ENCODE measurements at regions not wholly inside any gene's neighbourhood (a gene's known extent, or its start where the extent isn't known, plus 50 kb on each side); places are given as distances from the start of the nearest gene placed in this dataset.

DNA sequence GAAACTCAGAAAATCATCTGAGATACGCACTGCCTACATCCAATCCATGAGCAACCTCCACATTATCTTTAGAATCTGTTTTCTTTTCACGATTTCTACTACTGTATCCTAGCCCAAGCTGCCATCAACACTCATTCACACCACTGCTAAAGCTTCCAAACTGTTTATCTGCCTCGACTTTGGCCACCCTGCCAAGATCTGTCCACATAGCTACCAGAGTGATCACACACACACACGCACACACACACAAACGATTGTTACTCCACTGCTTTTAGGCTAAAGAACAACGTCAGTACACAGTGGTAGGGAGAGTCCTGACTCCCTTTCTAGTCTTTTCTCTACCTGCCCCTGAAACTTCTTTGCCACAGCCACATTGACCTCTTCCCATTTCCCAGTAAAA, 142.0 kb downstream of the CCDC71L start:
- H3K4me3 ChIP-seq (ENCODE audit: low read length), result no peak overlapping the region
- no peak overlapping the region for H3K27ac ChIP-seq (ENCODE audit: low read length)
- no peaks in the 10 kb centered on the region for H3K4me1 ChIP-seq (ENCODE audit: control insufficient read depth, insufficient read depth, low read length)
- no peaks in the 10 kb centered on the region for H3K36me3 ChIP-seq (ENCODE audit: control insufficient read depth, insufficient read depth, low read length)
- TF ChIP-seq, protein P1, sequence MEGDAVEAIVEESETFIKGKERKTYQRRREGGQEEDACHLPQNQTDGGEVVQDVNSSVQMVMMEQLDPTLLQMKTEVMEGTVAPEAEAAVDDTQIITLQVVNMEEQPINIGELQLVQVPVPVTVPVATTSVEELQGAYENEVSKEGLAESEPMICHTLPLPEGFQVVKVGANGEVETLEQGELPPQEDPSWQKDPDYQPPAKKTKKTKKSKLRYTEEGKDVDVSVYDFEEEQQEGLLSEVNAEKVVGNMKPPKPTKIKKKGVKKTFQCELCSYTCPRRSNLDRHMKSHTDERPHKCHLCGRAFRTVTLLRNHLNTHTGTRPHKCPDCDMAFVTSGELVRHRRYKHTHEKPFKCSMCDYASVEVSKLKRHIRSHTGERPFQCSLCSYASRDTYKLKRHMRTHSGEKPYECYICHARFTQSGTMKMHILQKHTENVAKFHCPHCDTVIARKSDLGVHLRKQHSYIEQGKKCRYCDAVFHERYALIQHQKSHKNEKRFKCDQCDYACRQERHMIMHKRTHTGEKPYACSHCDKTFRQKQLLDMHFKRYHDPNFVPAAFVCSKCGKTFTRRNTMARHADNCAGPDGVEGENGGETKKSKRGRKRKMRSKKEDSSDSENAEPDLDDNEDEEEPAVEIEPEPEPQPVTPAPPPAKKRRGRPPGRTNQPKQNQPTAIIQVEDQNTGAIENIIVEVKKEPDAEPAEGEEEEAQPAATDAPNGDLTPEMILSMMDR (IDR thresholded peaks at IDR 0.05), result no peak
- no peak overlapping the region for H3K4me3 Mint-ChIP-seq
- H3K4me1 Mint-ChIP-seq, result no peaks in the 10 kb centered on the region
- no peaks in the 10 kb centered on the region for H3K27me3 ChIP-seq (ENCODE audit: control insufficient read depth, insufficient read depth, low read length)
- no peak overlapping the region for H3K27ac Mint-ChIP-seq
- 83% methylated on average over 6 of the region's 6 CpGs for WGBS (ENCODE audit: insufficient coverage)
- no peak for DNase-seq
- H3K27me3 Mint-ChIP-seq (ENCODE audit: low read depth in 2 of 2), result peaks cover 13 to 25% of the 10 kb centered on the region in 2 donors
- no peak for ATAC-seq
- intact Hi-C loops (cut with micrococcal nuclease), result no loop called here
- H3K9me3 ChIP-seq (ENCODE audit: control insufficient read depth, insufficient read depth, low read length), result no peaks in the 10 kb centered on the region
- no peaks in the 10 kb centered on the region for H3K36me3 Mint-ChIP-seq
- no peaks in the 10 kb centered on the region for H3K9me3 Mint-ChIP-seq

DNA sequence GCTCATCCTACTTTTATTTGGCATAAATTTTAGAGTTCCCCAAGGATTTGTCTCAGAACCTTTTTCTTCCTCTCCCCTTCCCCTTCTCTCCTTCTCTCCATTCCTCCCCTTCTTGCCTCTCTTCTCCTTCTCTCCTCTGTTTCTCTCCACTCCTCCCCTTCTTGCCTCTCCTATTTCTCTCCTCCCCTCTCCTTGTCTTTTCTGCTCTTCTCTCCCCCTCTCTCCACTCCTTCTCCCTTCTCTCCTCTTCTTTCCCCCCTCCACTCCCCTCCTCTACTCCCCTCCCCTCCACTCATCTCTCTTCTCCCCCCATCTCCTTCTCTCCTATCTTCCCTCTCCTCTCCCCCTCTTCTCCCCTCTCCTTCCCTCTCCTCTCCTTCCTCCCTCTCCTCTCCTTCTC, 142.7 kb downstream of the CCDC71L start:
- H3K4me3 Mint-ChIP-seq, result no peak overlapping the region

DNA sequence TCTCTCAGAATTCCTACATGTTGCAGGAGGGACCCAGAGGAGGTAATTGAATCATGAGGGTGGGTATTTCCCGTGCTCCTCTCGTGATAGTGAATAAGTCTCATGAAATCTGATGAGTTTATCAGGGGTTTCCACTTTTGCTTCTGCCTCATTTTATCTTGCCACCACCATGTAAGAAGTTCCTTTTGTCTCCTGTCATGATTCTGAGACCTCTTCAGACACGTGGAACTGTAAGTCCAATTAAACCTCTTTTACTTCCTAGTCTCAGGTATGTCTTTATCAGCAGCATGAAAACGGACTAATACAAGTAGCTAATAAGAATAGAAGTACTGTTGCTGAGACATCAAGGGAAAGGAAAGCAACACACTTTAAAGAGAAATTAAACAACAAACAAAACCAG, 143.4 kb downstream of the CCDC71L start:
- no peaks in the 10 kb centered on the region for H3K27me3 ChIP-seq (ENCODE audit: control insufficient read depth, insufficient read depth, low read length)
- 89% methylated on average over 3 of the region's 4 CpGs for WGBS (ENCODE audit: insufficient coverage)
- TF ChIP-seq, protein P1 (IDR thresholded peaks at IDR 0.05), result no peak
- no peaks in the 10 kb centered on the region for H3K4me1 ChIP-seq (ENCODE audit: control insufficient read depth, insufficient read depth, low read length)
- no peaks in the 10 kb centered on the region for H3K36me3 ChIP-seq (ENCODE audit: control insufficient read depth, insufficient read depth, low read length)
- no peaks in the 10 kb centered on the region for H3K9me3 ChIP-seq (ENCODE audit: control insufficient read depth, insufficient read depth, low read length)
- no peak for DNase-seq
- Mint-ChIP-seq H3K4me1 (no peaks in the 10 kb centered on the region), H3K9me3 (no peaks in the 10 kb centered on the region), H3K27me3 (ENCODE audit: low read depth in 2 of 2) (peaks cover 11 to 27% of the 10 kb centered on the region in 2 donors), H3K27ac (no peak overlapping the region), H3K4me3 (no peak overlapping the region), H3K36me3 (no peaks in the 10 kb centered on the region)
- no peak overlapping the region for H3K27ac ChIP-seq (ENCODE audit: low read length)
- intact Hi-C loops (cut with micrococcal nuclease), result no loop called here
- H3K4me3 ChIP-seq (ENCODE audit: low read length), result no peak overlapping the region
- ATAC-seq, result no peak

More for the DNA sequence above, 142.7 kb downstream of the CCDC71L start:
- Mint-ChIP-seq H3K27ac (no peak overlapping the region), H3K27me3 (ENCODE audit: low read depth in 2 of 2) (peaks cover 11 to 25% of the 10 kb centered on the region in 2 donors), H3K9me3 (no peaks in the 10 kb centered on the region), H3K36me3 (no peaks in the 10 kb centered on the region), H3K4me1 (no peaks in the 10 kb centered on the region)
- DNase-seq, result no peak
- Histone ChIP-seq H3K27ac (ENCODE audit: low read length) (no peak overlapping the region), H3K4me1 (ENCODE audit: control insufficient read depth, insufficient read depth, low read length) (no peaks in the 10 kb centered on the region), H3K36me3 (ENCODE audit: control insufficient read depth, insufficient read depth, low read length) (no peaks in the 10 kb centered on the region), H3K9me3 (ENCODE audit: control insufficient read depth, insufficient read depth, low read length) (no peaks in the 10 kb centered on the region), H3K4me3 (ENCODE audit: low read length) (no peak overlapping the region), H3K27me3 (ENCODE audit: control insufficient read depth, insufficient read depth, low read length) (no peaks in the 10 kb centered on the region)
- TF ChIP-seq, protein P1 (IDR thresholded peaks at IDR 0.05), result no peak
- intact Hi-C loops (cut with micrococcal nuclease), result no loop called here
- no peak for ATAC-seq

DNA sequence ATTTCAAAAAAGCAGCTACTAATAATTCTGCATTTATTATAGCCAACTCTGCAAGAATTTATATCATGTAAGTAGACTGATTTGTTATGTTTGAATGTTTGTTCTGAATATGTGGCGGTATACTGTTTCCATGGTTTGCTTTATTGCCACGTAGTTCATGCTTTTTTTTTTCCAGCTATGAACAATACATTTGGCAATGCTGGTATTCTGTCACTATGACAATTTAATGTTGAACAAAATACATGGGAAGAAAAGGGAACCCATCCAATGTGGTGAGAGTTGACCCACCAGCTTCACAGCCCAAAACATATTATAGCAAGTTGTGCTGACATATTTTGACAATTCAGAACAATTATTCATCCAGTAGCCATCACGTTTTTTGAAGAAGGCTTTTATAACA, 145.6 kb downstream of the CCDC71L start:
- Histone ChIP-seq H3K27ac (ENCODE audit: low read length) (no peak overlapping the region), H3K27me3 (ENCODE audit: control insufficient read depth, insufficient read depth, low read length) (no peaks in the 10 kb centered on the region), H3K9me3 (ENCODE audit: control insufficient read depth, insufficient read depth, low read length) (no peaks in the 10 kb centered on the region), H3K4me1 (ENCODE audit: control insufficient read depth, insufficient read depth, low read length) (no peaks in the 10 kb centered on the region), H3K36me3 (ENCODE audit: control insufficient read depth, insufficient read depth, low read length) (no peaks in the 10 kb centered on the region), H3K4me3 (ENCODE audit: low read length) (no peak overlapping the region)
- Mint-ChIP-seq H3K27ac (no peak overlapping the region), H3K4me3 (no peak overlapping the region), H3K27me3 (ENCODE audit: low read depth in 2 of 2) (peaks cover 16 to 34% of the 10 kb centered on the region in 2 donors), H3K4me1 (no peaks in the 10 kb centered on the region), H3K9me3 (no peaks in the 10 kb centered on the region), H3K36me3 (no peaks in the 10 kb centered on the region)
- WGBS (ENCODE audit: insufficient coverage), result 100% methylated on average over 2 of the region's 3 CpGs
- TF ChIP-seq, protein P1 (IDR thresholded peaks at IDR 0.05), result no peak
- no peak for ATAC-seq
- intact Hi-C loops (cut with micrococcal nuclease), result no loop called here
- DNase-seq, result no peak
